Left ventricle myocardium inferior (tissue), 1 donor: ENCODE measurements at regions not wholly inside any gene's neighbourhood (a gene's known extent, or its start where the extent isn't known, plus 50 kb on each side); places are given as distances from the start of the nearest gene placed in this dataset.

Experiments used
- DNase-seq: peaks from one replicate; pipeline ENCODE4 v3.0.0-alpha.2; 2020
- H3K27ac ChIP-seq: fragments of 200-600 bp; replicated peaks from 2 replicates; pipeline ENCODE4 v1.8.0; 2021
- H3K27me3 ChIP-seq: fragments of 200-600 bp; 2 replicates; pipeline ENCODE4 v1.8.0; 2021; ENCODE audit warnings: low read depth
- H3K36me3 ChIP-seq: fragments of 200-600 bp; 2 replicates; pipeline ENCODE4 v1.8.0; 2021
- H3K4me1 ChIP-seq: fragments of 200-600 bp; 2 replicates; pipeline ENCODE4 v1.8.0; 2021
- H3K4me3 ChIP-seq: fragments of 200-600 bp; 2 replicates; pipeline ENCODE4 v1.8.0; 2021; ENCODE audit warnings: mild to moderate bottlenecking, moderate library complexity
- H3K9me3 ChIP-seq: fragments of 200-600 bp; replicated peaks from 2 replicates; pipeline ENCODE4 v1.8.0; 2021
- intact Hi-C: fragments of 100-400 bp; cut with micrococcal nuclease; formaldehyde crosslinking; loops from one replicate; pipeline ENCODE4 v1.11.0; 2022
- TF ChIP-seq, protein P1 (sequence below): fragments of 200-600 bp; IDR thresholded peaks from 2 replicates; pipeline ENCODE4 v1.8.0; 2021; ENCODE audit warnings: antibody characterized with exemption, mild to moderate bottlenecking, borderline replicate concordance
- donor health status: DM: no; HTN: yes; CAD: no; lungs with severe emphysema.

GRCh38 chr6:48188158-48188557 is 77.2 kb upstream of the PTCHD4 start:
- Histone ChIP-seq H3K36me3 (no peaks in the 10 kb centered on the region), H3K4me3 (no peak overlapping the region), H3K27me3 (no peaks in the 10 kb centered on the region), H3K4me1 (no peaks in the 10 kb centered on the region), H3K27ac (no peak overlapping the region), H3K9me3 (no peaks in the 10 kb centered on the region)
- no peak for DNase-seq
- TF ChIP-seq, protein P1, sequence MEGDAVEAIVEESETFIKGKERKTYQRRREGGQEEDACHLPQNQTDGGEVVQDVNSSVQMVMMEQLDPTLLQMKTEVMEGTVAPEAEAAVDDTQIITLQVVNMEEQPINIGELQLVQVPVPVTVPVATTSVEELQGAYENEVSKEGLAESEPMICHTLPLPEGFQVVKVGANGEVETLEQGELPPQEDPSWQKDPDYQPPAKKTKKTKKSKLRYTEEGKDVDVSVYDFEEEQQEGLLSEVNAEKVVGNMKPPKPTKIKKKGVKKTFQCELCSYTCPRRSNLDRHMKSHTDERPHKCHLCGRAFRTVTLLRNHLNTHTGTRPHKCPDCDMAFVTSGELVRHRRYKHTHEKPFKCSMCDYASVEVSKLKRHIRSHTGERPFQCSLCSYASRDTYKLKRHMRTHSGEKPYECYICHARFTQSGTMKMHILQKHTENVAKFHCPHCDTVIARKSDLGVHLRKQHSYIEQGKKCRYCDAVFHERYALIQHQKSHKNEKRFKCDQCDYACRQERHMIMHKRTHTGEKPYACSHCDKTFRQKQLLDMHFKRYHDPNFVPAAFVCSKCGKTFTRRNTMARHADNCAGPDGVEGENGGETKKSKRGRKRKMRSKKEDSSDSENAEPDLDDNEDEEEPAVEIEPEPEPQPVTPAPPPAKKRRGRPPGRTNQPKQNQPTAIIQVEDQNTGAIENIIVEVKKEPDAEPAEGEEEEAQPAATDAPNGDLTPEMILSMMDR, result no peak
- intact Hi-C loops, result no loop called here

DNA sequence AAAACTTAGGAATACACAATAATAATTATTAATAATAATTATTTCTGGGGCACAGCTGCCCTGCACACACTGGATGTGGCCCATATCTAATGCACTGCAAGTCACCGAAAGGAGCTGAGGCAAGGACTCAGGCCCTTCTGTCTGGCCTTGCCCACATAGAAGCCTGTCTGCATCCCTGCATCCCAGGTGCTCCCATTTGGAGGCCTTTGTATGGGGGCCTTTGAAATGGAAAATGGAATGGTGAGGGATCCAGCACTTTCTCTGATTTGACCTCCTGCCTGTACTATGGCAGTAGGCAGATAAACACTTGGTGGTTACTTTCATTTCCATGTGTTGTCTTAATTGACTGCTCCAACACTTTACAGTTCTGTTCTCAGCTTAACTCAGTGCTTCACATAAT is 75.7 kb upstream of the PTCHD4 start:
- Histone ChIP-seq H3K27me3 (no peaks in the 10 kb centered on the region), H3K9me3 (no peaks in the 10 kb centered on the region), H3K4me3 (no peak overlapping the region), H3K27ac (no peak overlapping the region), H3K36me3 (no peaks in the 10 kb centered on the region), H3K4me1 (no peaks in the 10 kb centered on the region)
- intact Hi-C loops, result no loop called here
- no peak for DNase-seq
- TF ChIP-seq, protein P1, result no peak

DNA sequence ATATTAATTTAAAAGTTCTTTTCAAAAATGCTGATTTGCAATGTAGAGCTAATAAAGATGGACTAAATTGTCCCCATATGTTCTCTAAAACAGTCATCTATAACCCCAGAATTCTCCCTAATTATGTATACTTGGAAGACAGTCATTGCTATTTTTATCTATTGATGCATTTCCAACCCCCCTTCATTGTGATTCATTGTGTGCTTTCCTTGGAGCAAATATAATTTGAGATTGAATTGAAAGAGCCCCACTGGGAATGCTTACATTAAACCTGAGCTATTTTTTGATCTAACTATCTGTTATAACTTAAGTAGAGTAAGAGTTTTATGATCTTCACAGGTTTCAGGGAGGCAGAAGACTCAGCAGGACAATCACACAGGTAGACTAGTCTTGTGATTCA is 73.7 kb upstream of the PTCHD4 start:
- Histone ChIP-seq H3K4me1 (no peaks in the 10 kb centered on the region), H3K27me3 (no peaks in the 10 kb centered on the region), H3K36me3 (no peaks in the 10 kb centered on the region), H3K9me3 (no peaks in the 10 kb centered on the region), H3K27ac (no peak overlapping the region), H3K4me3 (no peak overlapping the region)
- TF ChIP-seq, protein P1, result no peak
- DNase-seq, result no peak
- intact Hi-C loops, result no loop called here

DNA sequence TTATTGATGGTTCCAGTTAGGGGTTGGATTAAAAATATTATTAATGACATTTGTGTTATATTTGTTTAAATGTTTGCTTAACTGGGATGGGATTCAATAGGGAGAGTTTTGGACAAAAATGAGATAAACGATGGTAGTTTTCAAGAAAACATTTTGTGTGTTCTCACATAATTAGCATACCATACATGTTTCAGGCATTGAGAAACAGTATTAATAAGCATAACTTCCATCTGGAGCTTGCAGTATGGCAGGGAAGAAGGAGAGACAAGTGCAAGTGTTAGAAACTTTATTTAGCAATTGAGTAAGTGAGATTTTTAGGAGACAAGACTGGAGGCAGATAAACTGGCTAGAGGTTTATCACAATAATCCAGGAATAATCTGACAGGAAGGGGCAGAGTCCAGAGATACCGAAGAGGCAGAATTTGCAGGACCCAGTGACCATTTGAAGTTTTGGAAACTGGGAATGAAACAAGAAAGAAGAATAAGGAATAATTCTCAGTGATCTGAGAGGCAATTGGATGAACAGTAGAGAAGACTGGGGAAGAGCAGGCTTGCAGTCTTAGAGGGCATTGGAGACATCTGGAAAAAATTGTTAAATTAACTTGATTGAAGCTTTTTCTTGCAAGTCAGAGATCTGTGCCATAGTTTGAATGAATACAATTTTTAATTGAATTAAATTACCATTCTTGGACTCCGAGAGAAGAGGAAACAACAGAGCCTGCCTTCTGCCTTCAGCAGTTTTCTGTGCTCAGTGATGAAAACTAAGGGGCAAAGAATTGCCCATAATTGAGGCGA is 73.0 kb upstream of the PTCHD4 start:
- TF ChIP-seq, protein P1, result no peak
- H3K36me3 ChIP-seq, result no peaks in the 10 kb centered on the region
- intact Hi-C loops, result no loop called here
- no peak for DNase-seq
- H3K4me3 ChIP-seq, result no peak overlapping the region
- H3K4me1 ChIP-seq, result no peaks in the 10 kb centered on the region
- H3K9me3 ChIP-seq, result no peaks in the 10 kb centered on the region
- H3K27ac ChIP-seq, result no peak overlapping the region
- no peaks in the 10 kb centered on the region for H3K27me3 ChIP-seq

DNA sequence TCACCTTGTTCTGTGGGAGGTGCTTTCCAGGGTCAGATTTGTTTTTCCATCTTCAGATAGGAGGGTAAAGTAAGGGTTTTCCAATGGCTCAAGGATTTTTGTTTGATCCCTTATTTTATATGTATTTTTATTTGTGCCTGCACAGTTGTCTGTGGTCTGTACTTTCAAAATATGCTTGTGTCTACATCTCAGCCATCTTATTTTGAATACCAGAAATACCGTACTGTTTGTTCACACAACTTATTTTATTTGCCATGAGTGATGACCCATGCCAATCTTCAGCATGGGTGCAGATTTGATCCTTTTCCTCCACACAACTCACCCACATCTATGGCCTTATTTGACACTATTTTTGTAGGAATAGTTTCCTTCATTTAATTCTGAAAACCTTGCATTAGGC is 72.2 kb upstream of the PTCHD4 start:
- Histone ChIP-seq H3K4me1 (no peaks in the 10 kb centered on the region), H3K27ac (no peak overlapping the region), H3K36me3 (no peaks in the 10 kb centered on the region), H3K4me3 (no peak overlapping the region), H3K27me3 (no peaks in the 10 kb centered on the region), H3K9me3 (no peaks in the 10 kb centered on the region)
- intact Hi-C loops, result no loop called here
- no peak for DNase-seq
- TF ChIP-seq, protein P1, result no peak
